ENCODE measurements at regions not wholly inside any gene's neighbourhood (a gene's known extent, or its start where the extent isn't known, plus 50 kb on each side); places are given as distances from the start of the nearest gene placed in this dataset.
"Not testable (repeated sequence)": the region's sequence is repeated elsewhere in the genome, so short reads cannot be mapped to it uniquely, and the experiment has no call there.

DNA sequence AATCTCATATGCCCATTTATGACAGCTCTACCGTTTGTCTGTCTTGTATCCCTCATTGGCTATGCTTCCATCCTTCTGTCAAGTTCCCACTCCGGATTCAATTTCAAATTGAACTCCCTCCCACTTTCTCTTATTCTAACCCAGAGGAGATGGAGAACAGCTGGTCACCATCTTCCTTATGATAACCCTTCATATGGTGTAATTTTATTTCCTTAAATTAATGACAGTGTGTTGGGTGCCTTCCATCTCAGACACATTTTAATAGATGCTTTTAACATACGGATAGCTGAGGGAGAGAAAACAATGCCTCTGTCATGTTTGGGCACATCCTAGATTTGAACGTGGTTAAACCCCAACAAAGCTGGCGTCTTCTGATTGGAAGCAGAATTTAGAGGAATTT, 103.0 kb upstream of the PLXNA2 start:
- DNase-seq: no peak

GRCh38 chr1:208349694-208350330, 105.6 kb upstream of the PLXNA2 start:
- DNase-seq: peak in 1 of 14 donors; percentile 37

DNA sequence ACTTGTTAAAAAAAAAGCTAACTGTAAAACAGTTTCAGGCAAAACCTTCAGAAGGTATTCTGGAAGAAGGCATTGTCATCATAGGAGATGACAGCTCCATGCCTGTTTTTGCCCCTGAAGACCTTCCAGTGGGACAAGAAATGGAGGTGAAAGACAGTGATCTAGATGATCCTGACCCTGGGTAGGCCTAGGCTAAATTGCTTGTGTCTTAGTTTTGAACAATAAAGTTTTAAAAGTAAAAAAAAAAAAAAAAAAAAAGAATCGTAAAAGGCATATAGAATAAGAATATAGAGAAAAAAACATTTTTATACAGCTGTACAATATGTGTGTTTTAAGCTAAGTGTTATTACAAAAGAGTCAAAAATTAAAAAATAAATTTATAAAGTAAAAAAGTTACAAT, 106.6 kb upstream of the PLXNA2 start:
- DNase-seq: no peak

- DNase-seq: no peak
Measured at GRCh38 chr1:208351838-208352237, 107.7 kb upstream of the PLXNA2 start.

GRCh38 chr1:208353797-208354196, 109.6 kb upstream of the PLXNA2 start:
- not testable (repeated sequence) for DNase-seq

- no peak for DNase-seq
Measured at GRCh38 chr1:208357644-208358507, 113.7 kb upstream of the PLXNA2 start.

DNA sequence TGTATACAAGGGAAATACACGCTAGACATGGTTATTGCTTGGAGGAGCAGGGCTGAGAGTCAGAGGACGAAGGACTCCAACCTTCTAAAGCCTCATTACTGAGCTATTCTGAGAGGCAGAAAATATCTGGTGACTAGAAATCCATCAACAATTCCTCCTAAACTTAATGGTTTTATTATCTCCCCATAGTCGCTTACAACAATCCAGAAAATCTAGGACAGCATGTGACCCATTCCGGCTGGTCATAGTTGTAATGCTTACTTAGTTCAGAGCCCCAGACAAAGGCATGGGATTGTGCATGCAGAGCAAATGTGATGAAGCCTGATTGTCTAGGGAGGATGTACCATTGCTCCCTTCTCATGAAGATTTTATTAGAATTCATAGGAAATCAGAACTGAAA, 114.5 kb upstream of the PLXNA2 start:
- DNase-seq: no peak

GRCh38 chr1:208362011-208362410, 117.8 kb upstream of the PLXNA2 start:
- DNase-seq: no peak

- DNase-seq: no peak
Measured at GRCh38 chr1:208366559-208366958, 122.4 kb upstream of the PLXNA2 start.

- no peak for DNase-seq
Measured at GRCh38 chr1:208369045-208369444, 124.9 kb upstream of the PLXNA2 start.

GRCh38 chr1:208369658-208370057, 125.5 kb upstream of the PLXNA2 start:
- DNase-seq: no peak

DNA sequence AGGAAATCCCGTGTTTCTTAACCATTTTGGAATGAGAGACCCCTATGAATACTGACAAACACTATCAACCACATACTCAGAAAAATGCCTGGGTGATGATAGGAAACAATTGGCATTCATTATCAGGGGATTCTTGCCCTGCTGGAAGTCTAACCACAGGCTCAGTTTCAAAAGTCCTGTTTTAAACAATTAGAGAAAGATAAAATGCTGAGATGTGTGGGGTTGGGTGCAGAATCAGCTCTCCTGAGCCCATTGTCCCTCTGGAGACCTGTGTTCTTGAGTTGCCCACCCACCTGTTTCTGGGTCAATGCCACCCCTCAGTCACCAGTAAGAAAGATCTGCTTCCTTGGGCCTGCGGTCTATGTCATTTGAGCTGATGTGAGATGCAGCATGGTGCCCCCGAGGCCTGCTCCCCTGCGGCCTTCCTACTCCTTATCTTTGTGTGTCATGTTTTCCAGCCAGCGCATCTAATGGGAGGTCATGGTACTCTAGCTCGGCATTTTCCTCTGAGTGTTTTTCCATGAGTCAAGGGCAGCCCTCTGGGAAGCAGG, 130.3 kb upstream of the PLXNA2 start:
- DNase-seq: no peak

DNA sequence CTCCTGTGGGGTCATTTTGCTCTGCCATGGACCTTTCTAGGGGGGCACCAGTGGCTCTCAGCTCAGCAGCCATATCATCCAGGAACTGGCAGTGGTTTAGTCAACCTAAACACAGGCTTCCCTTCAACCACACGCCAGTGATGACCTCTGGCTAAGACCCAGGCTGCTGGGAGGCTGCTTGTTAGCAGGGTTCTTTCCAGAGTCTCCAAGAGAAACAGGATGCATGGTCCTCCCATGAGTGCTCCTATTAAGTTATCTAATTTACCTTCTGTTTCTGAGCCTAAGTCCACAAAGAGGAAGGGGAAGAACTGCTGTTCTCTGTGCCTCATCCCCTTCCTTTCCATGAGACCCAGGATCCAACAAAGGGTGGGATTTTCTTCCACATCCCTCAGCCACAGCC, 137.3 kb upstream of the PLXNA2 start:
- no peak for DNase-seq

GRCh38 chr1:208387908-208388811, 144.0 kb upstream of the PLXNA2 start:
- DNase-seq: no peak

DNA sequence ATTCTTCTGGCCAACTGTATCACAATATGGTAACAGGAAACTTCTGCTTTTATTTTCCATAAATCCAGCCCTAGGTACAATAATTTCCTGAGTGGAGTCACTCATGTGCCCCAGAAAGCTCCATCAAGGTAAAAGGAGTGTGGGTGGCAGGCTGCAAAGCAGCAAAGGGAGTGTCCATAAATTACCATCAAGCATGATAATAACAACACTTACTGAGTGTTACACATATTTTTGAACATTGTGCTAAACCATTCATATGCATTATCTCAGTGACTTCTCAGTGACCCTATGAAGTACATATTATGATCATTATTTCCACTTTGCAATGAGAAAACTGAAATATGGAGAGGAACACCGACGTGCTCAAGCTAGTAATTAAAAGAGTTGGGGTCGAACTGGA, 149.2 kb upstream of the PLXNA2 start:
- DNase-seq: no peak

DNA sequence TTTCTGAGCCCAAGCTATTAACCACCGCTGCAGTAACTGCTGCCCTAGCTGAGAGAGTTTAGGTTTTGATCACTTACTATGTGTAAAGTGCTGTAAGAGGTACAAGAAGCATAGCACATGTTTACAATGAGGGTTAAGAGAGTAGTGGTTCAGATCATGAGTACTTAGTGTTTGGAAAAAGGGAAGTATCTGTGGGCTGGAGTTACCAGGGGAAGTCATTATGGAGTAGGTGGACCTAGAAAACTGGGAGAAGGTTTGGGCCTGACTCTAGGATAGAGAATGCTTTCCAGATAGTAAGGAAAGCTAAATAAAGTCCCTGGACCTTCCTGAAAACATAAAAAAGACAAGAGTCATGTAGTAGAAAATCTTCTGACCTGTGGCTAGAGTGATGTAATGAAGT, 149.6 kb upstream of the PLXNA2 start:
- DNase-seq: no peak

- DNase-seq: no peak
Measured at GRCh38 chr1:208397286-208397685, 153.1 kb upstream of the PLXNA2 start.

DNA sequence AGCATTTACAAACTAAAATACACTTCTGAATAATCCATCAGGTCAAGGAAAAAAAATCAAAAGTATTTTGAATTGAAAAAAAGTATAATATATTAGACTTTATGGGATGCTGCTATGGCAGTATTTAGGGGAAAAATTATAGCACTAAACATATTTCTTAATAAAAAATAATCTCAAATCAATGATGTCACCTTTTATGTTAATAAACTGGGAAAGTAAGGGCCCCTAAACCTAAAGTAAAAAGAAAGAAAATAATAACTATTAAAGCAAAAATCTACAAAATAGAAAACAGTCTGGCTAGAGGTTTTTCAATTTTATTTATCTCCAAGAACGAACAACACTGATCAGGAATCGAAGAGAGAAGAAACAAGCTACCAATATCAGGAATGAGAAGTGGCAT, 160.8 kb upstream of the PLXNA2 start:
- DNase-seq: no peak

GRCh38 chr1:208409176-208409575, 165.0 kb upstream of the PLXNA2 start:
- DNase-seq: no peak

DNA sequence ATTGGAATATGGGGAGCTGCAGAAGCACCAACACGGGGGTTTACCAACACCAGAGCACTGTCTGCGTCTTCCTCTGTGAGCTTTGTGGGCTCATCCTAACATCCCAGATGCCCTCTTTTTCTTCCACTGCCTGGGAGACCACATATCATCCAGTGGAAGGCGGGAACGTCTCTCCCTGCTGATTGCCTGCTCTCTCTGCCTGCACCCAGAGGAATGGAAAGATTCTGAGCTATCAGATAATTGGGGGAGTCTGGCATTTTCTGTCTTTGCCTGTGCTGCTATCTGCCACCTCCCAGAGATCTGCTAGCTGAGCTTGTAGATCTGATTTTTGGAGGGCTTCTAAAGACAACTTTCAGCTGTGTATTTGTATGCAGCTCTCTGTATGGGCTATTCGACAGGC, 166.2 kb upstream of the PLXNA2 start:
- no peak for DNase-seq

DNA sequence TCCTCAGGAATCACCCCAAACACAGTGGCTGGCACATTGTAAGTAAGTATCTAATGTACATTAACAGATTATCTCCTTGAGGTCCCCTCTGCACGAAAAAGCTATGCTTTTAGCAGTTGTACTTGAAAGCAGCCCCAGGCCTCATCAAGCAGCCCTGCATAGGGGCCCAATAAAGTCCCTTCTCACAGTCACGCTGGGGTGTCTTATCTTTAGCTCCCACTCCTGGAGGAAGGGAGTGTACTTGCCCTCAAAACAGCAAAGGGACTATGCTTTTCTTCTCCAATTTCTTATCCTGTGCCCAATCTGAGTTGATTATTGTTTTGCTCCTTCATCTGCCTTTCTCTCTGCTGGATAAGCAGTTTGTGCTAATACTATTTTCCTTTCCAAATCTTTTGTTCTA, 168.8 kb upstream of the PLXNA2 start:
- DNase-seq: no peak

DNA sequence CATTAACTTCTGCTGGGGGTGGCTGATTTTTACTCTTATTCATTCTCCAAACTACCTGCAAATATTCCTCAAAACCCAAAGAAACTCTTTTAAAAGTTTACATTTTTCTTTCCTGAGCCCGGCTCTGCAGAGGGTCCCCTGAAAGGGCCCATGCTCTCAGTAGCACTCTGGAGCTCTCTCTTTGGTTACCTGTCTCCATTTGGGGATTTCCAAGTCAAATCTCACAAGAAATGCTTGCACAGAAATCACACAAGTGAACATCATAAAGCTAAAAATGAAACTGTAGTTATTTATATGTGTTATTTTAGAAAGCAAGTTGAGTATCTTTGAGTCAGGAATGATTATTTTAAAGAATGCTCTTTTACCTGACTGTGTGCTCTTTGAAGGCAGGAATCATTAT, 174.5 kb upstream of the PLXNA2 start:
- no peak for DNase-seq
